Esophagus squamous epithelium (tissue), 5 donors: ENCODE measurements at regions not wholly inside any gene's neighbourhood (a gene's known extent, or its start where the extent isn't known, plus 50 kb on each side); places are given as distances from the start of the nearest gene placed in this dataset.

Source experiments
- DNase-seq: peaks from one replicate; lab custom pipeline; 2025; lab: John Stamatoyannopoulos, UW
- H3K27ac ChIP-seq, 4 donors: fragments of 200-600 bp; sonication (generic); one replicate each; pipeline ENCODE4 v1.5.1; 2016 to 2019; ENCODE audit warnings: mild to moderate bottlenecking in 1 of 4
- H3K27me3 ChIP-seq, 4 donors: fragments of 200-600 bp; sonication (generic); 1 replicate in 3 of 4; 2 replicates in 1 of 4; pipeline versions ENCODE4 v1.5.1 to v1.6.0; 2017 to 2021; ENCODE audit warnings: antibody characterized with exemption in 1 of 4
- H3K36me3 ChIP-seq, 3 donors: fragments of 200-600 bp; sonication (generic); one replicate each; pipeline ENCODE4 v1.5.1; 2016 to 2019
- H3K4me1 ChIP-seq, 3 donors: fragments of 200-600 bp; sonication (generic); one replicate each; pipeline ENCODE4 v1.5.1; 2017 to 2019
- H3K4me3 ChIP-seq, 4 donors: fragments of 200-600 bp; sonication (generic); 1 replicate in 3 of 4; 2 replicates in 1 of 4; pipeline ENCODE4 v1.5.1; 2016 to 2019; ENCODE audit warnings: mild to moderate bottlenecking in 2 of 4, moderate library complexity in 1 of 4
- H3K9me3 ChIP-seq, 3 donors: fragments of 200-600 bp; sonication (generic); one replicate each; pipeline ENCODE4 v1.5.1; 2016 to 2019
- POLR2A ChIP-seq, 4 donors: fragments of 450-650 bp; IDR thresholded peaks; one replicate each; pipeline ENCODE4 v1.6.1; 2017; ENCODE audit warnings: antibody characterized with exemption in 4 of 4, mild to moderate bottlenecking in 4 of 4, moderate library complexity in 3 of 4
- WGBS, 2 donors: methylation state at CpG; one replicate each; pipeline ENCODE4 v1.1.5; 2018; 5-methylcytosine and 5-hydroxymethylcytosine counted together
- intact Hi-C: fragments of 100-400 bp; cut with DNase I; formaldehyde crosslinking; loops from one replicate; pipeline ENCODE4 v1.15.0; 2022
- TF ChIP-seq, protein P1 (sequence below), 6 experiments: fragments of 450-650 bp in 4 of 6; fragments of 200-600 bp in 2 of 6; sonication (generic) in 2 of 6; IDR thresholded peaks; one replicate each; pipeline ENCODE4 v1.5.1; 2016 to 2019; ENCODE audit warnings: antibody characterized with exemption in 6 of 6, mild to moderate bottlenecking in 4 of 6, moderate library complexity in 4 of 6
- donor health status: DM: yes; HTN: yes; CAD: no.

DNA sequence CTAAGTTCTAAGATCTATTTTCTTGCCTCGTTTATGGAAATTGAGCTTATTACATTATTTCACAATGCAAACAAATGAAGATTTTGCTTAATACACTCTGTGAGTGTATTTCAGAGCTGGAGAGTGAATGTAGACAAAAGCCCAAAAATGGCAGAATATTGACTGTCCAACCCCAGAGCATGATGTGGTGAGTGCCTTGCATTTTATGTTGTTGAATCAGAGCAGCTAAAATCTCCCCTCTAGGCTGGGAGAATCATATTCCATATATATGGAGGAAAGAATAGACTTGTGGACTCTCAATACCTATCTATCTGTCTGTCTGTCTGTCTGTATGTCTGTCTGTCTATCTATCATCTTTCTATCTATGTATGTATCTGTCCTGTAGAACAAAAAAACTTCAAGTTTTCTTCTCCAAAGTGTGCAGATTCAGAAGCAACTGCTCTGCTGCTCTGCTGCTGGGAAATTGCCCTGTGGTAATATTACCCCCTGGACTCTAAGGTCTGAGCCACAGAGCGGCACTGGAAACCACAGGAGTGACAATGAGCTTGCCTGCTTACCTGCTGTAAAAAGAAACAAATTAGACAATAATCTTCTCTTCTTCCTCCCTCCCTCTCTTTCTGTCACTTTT is 209.4 kb upstream of the PRICKLE1 start:
- H3K4me3 ChIP-seq: no peak overlapping the region
- TF ChIP-seq POLR2A (IDR thresholded peaks at IDR 0.05): no peak
- TF ChIP-seq, protein P1, sequence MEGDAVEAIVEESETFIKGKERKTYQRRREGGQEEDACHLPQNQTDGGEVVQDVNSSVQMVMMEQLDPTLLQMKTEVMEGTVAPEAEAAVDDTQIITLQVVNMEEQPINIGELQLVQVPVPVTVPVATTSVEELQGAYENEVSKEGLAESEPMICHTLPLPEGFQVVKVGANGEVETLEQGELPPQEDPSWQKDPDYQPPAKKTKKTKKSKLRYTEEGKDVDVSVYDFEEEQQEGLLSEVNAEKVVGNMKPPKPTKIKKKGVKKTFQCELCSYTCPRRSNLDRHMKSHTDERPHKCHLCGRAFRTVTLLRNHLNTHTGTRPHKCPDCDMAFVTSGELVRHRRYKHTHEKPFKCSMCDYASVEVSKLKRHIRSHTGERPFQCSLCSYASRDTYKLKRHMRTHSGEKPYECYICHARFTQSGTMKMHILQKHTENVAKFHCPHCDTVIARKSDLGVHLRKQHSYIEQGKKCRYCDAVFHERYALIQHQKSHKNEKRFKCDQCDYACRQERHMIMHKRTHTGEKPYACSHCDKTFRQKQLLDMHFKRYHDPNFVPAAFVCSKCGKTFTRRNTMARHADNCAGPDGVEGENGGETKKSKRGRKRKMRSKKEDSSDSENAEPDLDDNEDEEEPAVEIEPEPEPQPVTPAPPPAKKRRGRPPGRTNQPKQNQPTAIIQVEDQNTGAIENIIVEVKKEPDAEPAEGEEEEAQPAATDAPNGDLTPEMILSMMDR (IDR thresholded peaks at IDR 0.05): no peak
- 79 to 81% methylated on average over 2 of the region's 2 CpGs for WGBS, 2 donors
- intact Hi-C loops: no loop called here
- H3K27me3 ChIP-seq: no peaks in the 10 kb centered on the region
- no peak for DNase-seq
- H3K36me3 ChIP-seq: no peaks in the 10 kb centered on the region
- no peak overlapping the region for H3K27ac ChIP-seq
- H3K9me3 ChIP-seq: no peaks in the 10 kb centered on the region
- no peaks in the 10 kb centered on the region for H3K4me1 ChIP-seq

DNA sequence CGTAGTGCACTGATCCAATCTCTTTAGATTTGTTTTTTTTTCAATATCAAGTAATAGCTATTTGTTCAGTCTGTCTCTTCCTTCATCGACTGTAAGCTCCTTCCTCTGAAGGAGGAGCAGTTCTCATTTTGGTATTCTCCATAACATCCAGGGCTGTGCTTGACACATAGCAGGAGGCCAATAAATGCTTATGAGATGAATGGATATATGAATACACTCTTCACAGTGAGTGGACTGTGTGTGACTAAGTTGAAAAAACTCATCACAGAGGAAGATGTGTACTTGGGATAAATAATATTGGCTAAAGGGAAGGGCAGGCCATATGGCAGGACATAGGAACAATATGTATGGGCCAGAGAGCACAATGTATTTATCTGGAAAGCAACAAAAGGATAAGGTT is 205.3 kb upstream of the PRICKLE1 start:
- intact Hi-C loops: no loop called here
- 76 to 83% methylated on average over 2 of the region's 2 CpGs for WGBS, 2 donors

DNA sequence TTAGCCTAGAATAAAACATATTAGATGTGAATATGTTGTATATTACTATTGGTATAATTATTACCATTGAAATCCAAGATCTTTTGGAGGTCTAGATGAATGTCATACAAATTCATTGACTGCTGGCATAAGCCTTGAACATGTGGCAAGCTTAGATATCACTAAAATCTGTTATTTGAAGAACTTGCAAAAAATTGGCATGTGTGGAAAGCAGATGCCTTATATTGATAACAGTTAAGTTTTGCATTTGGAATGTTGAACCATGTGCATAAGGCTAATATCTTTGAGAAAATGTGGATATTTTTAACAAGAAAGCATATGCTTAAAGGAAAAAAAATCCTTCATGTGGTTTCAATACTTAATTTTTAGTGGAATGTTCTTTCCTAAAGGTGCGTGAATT is 203.6 kb upstream of the PRICKLE1 start:
- no peaks in the 10 kb centered on the region for H3K27me3 ChIP-seq

More for the DNA sequence above, 205.3 kb upstream of the PRICKLE1 start:
- Histone ChIP-seq H3K4me1 (no peaks in the 10 kb centered on the region), H3K9me3 (no peaks in the 10 kb centered on the region), H3K27me3 (no peaks in the 10 kb centered on the region), H3K27ac (no peak overlapping the region), H3K4me3 (no peak overlapping the region), H3K36me3 (no peaks in the 10 kb centered on the region)
- TF ChIP-seq, protein P1 (IDR thresholded peaks at IDR 0.05): no peak
- TF ChIP-seq POLR2A (IDR thresholded peaks at IDR 0.05): no peak
- no peak for DNase-seq

DNA sequence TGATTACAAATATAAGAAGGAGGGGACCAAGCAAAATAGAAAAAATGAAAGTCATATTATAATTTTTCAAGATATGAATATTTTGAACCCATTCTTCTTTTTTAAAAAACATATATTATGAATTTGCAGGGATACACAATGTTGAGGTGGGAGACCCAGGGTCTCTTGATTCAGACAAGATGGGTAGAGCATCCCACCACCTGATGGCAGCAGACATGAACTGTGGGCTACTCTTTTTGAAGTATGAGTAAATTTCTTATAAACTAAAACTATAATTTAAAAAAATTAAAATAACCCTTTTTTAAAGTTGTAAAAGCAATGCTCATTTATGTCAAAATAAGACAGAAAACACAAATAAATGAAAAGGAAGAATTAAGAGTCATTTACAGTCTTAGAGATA is 202.7 kb upstream of the PRICKLE1 start:
- no peaks in the 10 kb centered on the region for H3K36me3 ChIP-seq
- no peak overlapping the region for H3K27ac ChIP-seq
- TF ChIP-seq, protein P1 (IDR thresholded peaks at IDR 0.05): no peak
- no peaks in the 10 kb centered on the region for H3K9me3 ChIP-seq
- no peaks in the 10 kb centered on the region for H3K4me1 ChIP-seq
- H3K27me3 ChIP-seq: no peaks in the 10 kb centered on the region
- no peak overlapping the region for H3K4me3 ChIP-seq
- DNase-seq: no peak
- intact Hi-C loops: no loop called here

More for the DNA sequence above, 203.6 kb upstream of the PRICKLE1 start:
- no peak for TF ChIP-seq POLR2A (IDR thresholded peaks at IDR 0.05)
- TF ChIP-seq, protein P1 (IDR thresholded peaks at IDR 0.05): no peak
- DNase-seq: no peak
- intact Hi-C loops: no loop called here
- H3K4me1 ChIP-seq: no peaks in the 10 kb centered on the region
- 89 to 90% methylated on average over 1 of the region's 1 CpG for WGBS, 2 donors
- H3K36me3 ChIP-seq: no peaks in the 10 kb centered on the region
- no peaks in the 10 kb centered on the region for H3K9me3 ChIP-seq
- no peak overlapping the region for H3K27ac ChIP-seq
- no peak overlapping the region for H3K4me3 ChIP-seq

DNA sequence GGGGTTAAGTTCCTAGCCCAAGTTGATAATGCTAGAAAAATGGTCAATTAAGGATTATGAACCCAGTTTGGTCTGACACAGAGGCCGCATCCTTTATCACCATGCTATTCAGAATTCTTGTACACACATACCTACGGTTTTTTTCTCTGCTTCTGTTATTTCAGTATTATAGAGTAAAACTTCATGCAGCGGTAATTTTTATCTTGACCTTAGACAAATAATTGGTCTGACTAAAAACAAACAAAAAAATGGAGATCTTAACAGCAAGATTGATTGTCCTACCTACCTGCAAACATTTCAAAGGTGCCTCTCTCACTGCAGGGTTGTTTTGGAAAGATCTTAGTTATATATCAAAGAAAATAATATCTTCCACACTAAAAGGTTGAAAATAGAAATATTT is 201.9 kb upstream of the PRICKLE1 start:
- Histone ChIP-seq H3K9me3 (no peaks in the 10 kb centered on the region), H3K36me3 (no peaks in the 10 kb centered on the region), H3K4me1 (no peaks in the 10 kb centered on the region), H3K4me3 (no peak overlapping the region), H3K27ac (no peak overlapping the region), H3K27me3 (no peaks in the 10 kb centered on the region)
- TF ChIP-seq, protein P1 (IDR thresholded peaks at IDR 0.05): no peak
- no peak for TF ChIP-seq POLR2A (IDR thresholded peaks at IDR 0.05)
- 88 to 92% methylated on average over 3 of the region's 3 CpGs for WGBS, 2 donors
- DNase-seq: no peak
- intact Hi-C loops: no loop called here
